ENCODE measurements at regions not wholly inside any gene's neighbourhood (a gene's known extent, or its start where the extent isn't known, plus 50 kb on each side); places are given as distances from the start of the nearest gene placed in this dataset.

- intact Hi-C loops (cut with micrococcal nuclease): no loop called here
- Mint-ChIP-seq H3K4me3 (no peak overlapping the region), H3K4me1 (peaks cover 2% of the 10 kb centered on the region), H3K27ac (no peak overlapping the region), H3K27me3 (peaks cover 16% of the 10 kb centered on the region), H3K9me3 (no peaks in the 10 kb centered on the region), H3K36me3 (ENCODE audit: low read depth) (no peaks in the 10 kb centered on the region)
- ATAC-seq (ENCODE audit: low read depth) (no peak), DNase-seq (no peak)
- TF ChIP-seq CTCF (IDR thresholded peaks at IDR 0.05): no peak
- CTCF ChIA-PET: no interaction called here
- POLR2A ChIA-PET: no interaction called here
Observed at GRCh38 chr6:108734271-108734922, 113.8 kb upstream of the ARMC2 start.

- no peak for ATAC-seq (ENCODE audit: low read depth)
- TF ChIP-seq CTCF (IDR thresholded peaks at IDR 0.05): no peak
- POLR2A ChIA-PET: interaction anchor here (0.7 kb wide), 1 partner anchor 918 kb away, joined by 4 read pairs; no protein-coding TSS in a partner anchor
- Mint-ChIP-seq H3K36me3 (ENCODE audit: low read depth) (no peaks in the 10 kb centered on the region), H3K27ac (no peak overlapping the region), H3K27me3 (peaks cover 15% of the 10 kb centered on the region), H3K4me1 (peaks cover 2% of the 10 kb centered on the region), H3K9me3 (no peaks in the 10 kb centered on the region), H3K4me3 (no peak overlapping the region)
- DNase-seq: no peak
- intact Hi-C loops (cut with micrococcal nuclease): no loop called here
- CTCF ChIA-PET: no interaction called here
Observed at GRCh38 chr6:108735310-108736001, 112.8 kb upstream of the ARMC2 start.

- Mint-ChIP-seq H3K4me3 (no peak overlapping the region), H3K4me1 (peaks cover 2% of the 10 kb centered on the region), H3K27ac (no peak overlapping the region), H3K36me3 (ENCODE audit: low read depth) (no peaks in the 10 kb centered on the region), H3K9me3 (no peaks in the 10 kb centered on the region), H3K27me3 (peaks cover 15% of the 10 kb centered on the region)
- no peak for TF ChIP-seq CTCF (IDR thresholded peaks at IDR 0.05)
- ATAC-seq (ENCODE audit: low read depth): no peak
- ChIA-PET CTCF (no interaction called here), POLR2A (no interaction called here)
- intact Hi-C loops (cut with micrococcal nuclease): no loop called here
- DNase-seq: no peak
Observed at GRCh38 chr6:108736002-108736361, 112.2 kb upstream of the ARMC2 start.

- ATAC-seq (ENCODE audit: low read depth): no peak
- H3K27me3 Mint-ChIP-seq: peaks cover 21% of the 10 kb centered on the region
- H3K4me1 Mint-ChIP-seq: peaks cover 2% of the 10 kb centered on the region
- ChIA-PET POLR2A (no interaction called here), CTCF (no interaction called here)
- no peak overlapping the region for H3K27ac Mint-ChIP-seq
- no peaks in the 10 kb centered on the region for H3K36me3 Mint-ChIP-seq (ENCODE audit: low read depth)
- no peak for DNase-seq
- TF ChIP-seq CTCF (IDR thresholded peaks at IDR 0.05): no peak
- H3K9me3 Mint-ChIP-seq: no peaks in the 10 kb centered on the region
- intact Hi-C loops (cut with micrococcal nuclease): no loop called here
- H3K4me3 Mint-ChIP-seq: no peak overlapping the region
Observed at GRCh38 chr6:108736832-108737231, 111.4 kb upstream of the ARMC2 start.

- Mint-ChIP-seq H3K27me3 (peaks cover 21% of the 10 kb centered on the region), H3K36me3 (ENCODE audit: low read depth) (no peaks in the 10 kb centered on the region), H3K27ac (no peak overlapping the region), H3K4me1 (peaks cover 2% of the 10 kb centered on the region), H3K4me3 (no peak overlapping the region), H3K9me3 (no peaks in the 10 kb centered on the region)
- no peak for TF ChIP-seq CTCF (IDR thresholded peaks at IDR 0.05)
- POLR2A ChIA-PET: no interaction called here
- CTCF ChIA-PET: interaction anchor here (0.6 kb wide), 1 partner anchor 162 kb away, joined by 3 read pairs; no protein-coding TSS in a partner anchor
- no peak for DNase-seq
- no peak for ATAC-seq (ENCODE audit: low read depth)
- intact Hi-C loops (cut with micrococcal nuclease): no loop called here
Observed at GRCh38 chr6:108737594-108738546, 110.4 kb upstream of the ARMC2 start.
